ENCODE measurements at regions not wholly inside any gene's neighbourhood (a gene's known extent, or its start where the extent isn't known, plus 50 kb on each side); places are given as distances from the start of the nearest gene placed in this dataset.

- Mint-ChIP-seq H3K36me3 (ENCODE audit: low read depth) (no peaks in the 10 kb centered on the region), H3K4me3 (no peak overlapping the region), H3K27me3 (no peaks in the 10 kb centered on the region), H3K27ac (no peak overlapping the region), H3K9me3 (no peaks in the 10 kb centered on the region), H3K4me1 (no peaks in the 10 kb centered on the region)
- ATAC-seq (ENCODE audit: low read depth): no peak
- POLR2A ChIA-PET: no interaction called here
- no peak for DNase-seq
- CTCF ChIA-PET: no interaction called here
- intact Hi-C loops (cut with micrococcal nuclease): no loop called here
- TF ChIP-seq CTCF (IDR thresholded peaks at IDR 0.05): no peak
Measured at GRCh38 chr6:153832543-153832942, 206.5 kb upstream of the OPRM1 start.

- Mint-ChIP-seq H3K27me3 (no peaks in the 10 kb centered on the region), H3K9me3 (no peaks in the 10 kb centered on the region), H3K36me3 (ENCODE audit: low read depth) (no peaks in the 10 kb centered on the region), H3K27ac (no peak overlapping the region), H3K4me3 (no peak overlapping the region), H3K4me1 (no peaks in the 10 kb centered on the region)
- no peak for TF ChIP-seq CTCF (IDR thresholded peaks at IDR 0.05)
- intact Hi-C loops (cut with micrococcal nuclease): no loop called here
- ChIA-PET CTCF (no interaction called here), POLR2A (no interaction called here)
- no peak for DNase-seq
- no peak for ATAC-seq (ENCODE audit: low read depth)
Measured at GRCh38 chr6:153831350-153832078, 207.5 kb upstream of the OPRM1 start.

- CTCF ChIA-PET: no interaction called here
- TF ChIP-seq CTCF (IDR thresholded peaks at IDR 0.05): no peak
- no peak for ATAC-seq (ENCODE audit: low read depth)
- H3K27ac Mint-ChIP-seq: no peak overlapping the region
- no peak overlapping the region for H3K4me3 Mint-ChIP-seq
- peaks cover 7% of the 10 kb centered on the region for H3K9me3 Mint-ChIP-seq
- intact Hi-C loops (cut with micrococcal nuclease): no loop called here
- no peaks in the 10 kb centered on the region for H3K27me3 Mint-ChIP-seq
- no peaks in the 10 kb centered on the region for H3K4me1 Mint-ChIP-seq
- POLR2A ChIA-PET: no interaction called here
- DNase-seq: no peak
- H3K36me3 Mint-ChIP-seq (ENCODE audit: low read depth): no peaks in the 10 kb centered on the region
Measured at GRCh38 chr6:153817173-153817572, 221.9 kb upstream of the OPRM1 start.

- TF ChIP-seq CTCF (IDR thresholded peaks at IDR 0.05): no peak
- intact Hi-C loops (cut with micrococcal nuclease): no loop called here
- Mint-ChIP-seq H3K36me3 (ENCODE audit: low read depth) (no peaks in the 10 kb centered on the region), H3K27me3 (no peaks in the 10 kb centered on the region), H3K27ac (no peak overlapping the region), H3K9me3 (peaks cover 11% of the 10 kb centered on the region), H3K4me3 (no peak overlapping the region), H3K4me1 (no peaks in the 10 kb centered on the region)
- DNase-seq (no peak), ATAC-seq (ENCODE audit: low read depth) (no peak)
- CTCF ChIA-PET: no interaction called here
- POLR2A ChIA-PET: no interaction called here
Measured at GRCh38 chr6:153816366-153816765, 222.7 kb upstream of the OPRM1 start.

GRCh38 chr6:153814136-153814535, 224.9 kb upstream of the OPRM1 start:
- POLR2A ChIA-PET: no interaction called here
- no peak for TF ChIP-seq CTCF (IDR thresholded peaks at IDR 0.05)
- Mint-ChIP-seq H3K4me3 (no peak overlapping the region), H3K27me3 (no peaks in the 10 kb centered on the region), H3K9me3 (peaks cover 10% of the 10 kb centered on the region), H3K4me1 (no peaks in the 10 kb centered on the region), H3K27ac (no peak overlapping the region), H3K36me3 (ENCODE audit: low read depth) (no peaks in the 10 kb centered on the region)
- CTCF ChIA-PET: no interaction called here
- intact Hi-C loops (cut with micrococcal nuclease): no loop called here
- no peak for DNase-seq
- ATAC-seq (ENCODE audit: low read depth): no peak
